Stimulated activated naive CD4-positive, alpha-beta T cell (primary cell): ENCODE measurements at regions not wholly inside any gene's neighbourhood (a gene's known extent, or its start where the extent isn't known, plus 50 kb on each side); places are given as distances from the start of the nearest gene placed in this dataset.

ENCODE experiments used
- DNase-seq, 6 experiments: peaks; one replicate each; lab custom pipeline; 2025; lab: John Stamatoyannopoulos, UW

DNA sequence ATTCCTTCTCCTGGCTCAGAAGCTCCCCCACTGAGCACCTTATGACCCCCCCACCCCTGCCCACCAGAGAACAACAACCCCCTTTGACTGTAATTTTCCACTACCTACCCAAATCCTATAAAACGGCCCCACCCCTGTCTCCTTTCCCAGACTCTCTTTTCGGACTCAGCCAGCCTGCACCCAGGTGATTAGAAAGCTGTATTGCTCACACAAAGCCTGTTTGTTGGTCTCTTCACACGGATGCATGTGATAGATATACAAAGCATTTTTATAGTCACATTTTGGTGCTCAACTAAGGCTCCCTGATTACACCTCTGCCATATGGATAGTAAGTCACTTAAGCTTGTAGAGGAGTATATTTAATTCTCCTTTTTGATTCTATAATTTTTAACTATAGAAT is 985.8 kb downstream of the REEP3 start:
- DNase-seq = no peak

DNA sequence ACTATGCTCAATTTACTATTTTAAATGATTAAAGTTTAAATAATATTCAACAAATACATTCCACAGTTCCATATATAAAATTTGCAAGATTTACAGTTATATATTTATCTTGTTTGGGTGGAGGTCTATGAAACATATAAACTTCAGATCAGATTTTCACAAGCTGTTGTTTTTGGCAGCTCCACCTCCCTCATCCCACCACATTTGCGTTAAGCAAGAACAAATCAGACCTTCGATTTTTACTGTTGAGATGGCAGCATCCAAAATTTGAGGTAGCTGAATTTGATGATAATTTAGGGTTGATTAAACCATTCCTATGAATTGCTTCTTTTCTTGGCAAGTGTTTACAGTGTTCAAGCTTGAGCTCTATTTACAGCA is 986.4 kb downstream of the REEP3 start:
- DNase-seq = no peak

DNA sequence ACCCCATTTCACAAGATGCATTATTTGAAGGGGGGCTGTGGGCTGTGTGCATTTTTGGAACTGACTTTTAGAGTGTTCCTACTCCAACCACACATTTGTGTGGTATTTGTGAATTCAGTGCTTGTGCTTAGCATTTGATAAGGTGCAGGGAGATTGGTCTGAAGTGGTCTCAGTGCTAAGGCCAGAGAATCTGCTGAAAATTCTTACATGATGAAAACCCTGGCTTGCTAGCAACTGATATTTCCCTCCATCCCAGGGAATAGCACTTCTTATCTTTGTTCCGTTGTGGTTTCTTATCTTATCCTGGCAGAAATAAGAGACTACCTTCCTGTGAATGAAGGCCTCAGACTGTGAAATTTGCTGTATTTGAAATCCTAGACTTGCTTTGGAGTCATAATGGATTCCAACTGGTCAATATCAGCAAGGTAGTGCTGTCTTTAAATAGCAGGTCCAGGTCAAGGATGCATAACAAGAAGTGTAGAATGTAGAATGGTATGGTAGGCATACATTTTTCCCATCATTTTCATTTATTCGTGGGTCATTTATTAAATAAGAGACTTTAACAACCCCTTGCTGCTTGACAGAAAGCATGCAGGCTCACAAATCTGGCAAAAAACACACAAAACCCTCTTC is 986.9 kb downstream of the REEP3 start:
- DNase-seq = no peak

DNA sequence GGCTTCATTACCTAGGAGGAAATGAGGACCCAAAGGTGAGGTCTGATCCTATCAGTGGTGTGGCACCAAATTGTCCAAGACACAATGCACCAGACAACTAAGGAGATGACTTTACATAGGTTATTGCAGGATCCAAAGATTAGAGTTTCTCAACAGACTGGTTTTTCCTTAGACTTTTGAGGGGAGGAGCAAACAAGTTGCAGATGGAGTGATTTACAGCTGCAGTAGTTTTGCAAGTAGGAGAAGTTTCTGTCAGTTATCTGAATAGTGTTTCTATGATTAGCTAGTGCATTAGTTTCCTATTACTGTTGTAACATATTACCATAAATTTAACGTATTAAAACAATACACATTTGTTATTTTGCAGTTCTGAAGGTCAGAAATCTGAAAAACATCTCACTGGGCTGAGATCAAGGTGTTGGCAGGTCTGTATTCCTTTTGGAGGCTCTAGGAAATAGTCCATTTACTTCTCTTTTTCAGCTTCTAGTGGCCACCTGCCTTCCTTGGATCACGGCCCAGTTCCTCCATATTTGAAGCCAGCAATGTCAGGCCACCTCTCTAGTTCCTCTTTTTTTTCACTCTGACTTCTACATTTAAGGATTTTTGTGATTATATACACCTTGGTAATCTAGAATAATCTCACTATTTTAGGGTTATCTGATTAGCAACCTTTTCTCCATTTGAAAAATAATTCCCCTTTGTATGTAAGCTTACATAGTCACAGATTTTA is 994.9 kb downstream of the REEP3 start:
- DNase-seq = no peak

DNA sequence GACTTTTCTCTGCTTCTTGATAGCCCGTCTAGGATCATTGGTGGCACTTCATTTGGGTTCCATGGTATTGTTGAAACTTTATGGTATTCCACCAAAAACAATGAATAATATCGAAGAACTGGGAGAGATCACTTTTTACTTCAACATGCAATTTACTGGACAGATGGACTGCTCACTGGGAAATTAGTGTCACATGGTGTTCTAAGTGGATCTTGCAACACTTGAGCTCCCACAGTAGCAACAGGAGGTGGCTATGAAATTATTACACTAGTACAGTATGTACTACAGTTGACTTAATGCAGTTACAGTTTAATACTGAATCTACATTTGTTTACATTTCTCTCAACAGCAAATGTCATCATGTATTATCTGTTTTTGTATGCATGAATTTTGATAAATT is 997.3 kb downstream of the REEP3 start:
- no peak for DNase-seq

DNA sequence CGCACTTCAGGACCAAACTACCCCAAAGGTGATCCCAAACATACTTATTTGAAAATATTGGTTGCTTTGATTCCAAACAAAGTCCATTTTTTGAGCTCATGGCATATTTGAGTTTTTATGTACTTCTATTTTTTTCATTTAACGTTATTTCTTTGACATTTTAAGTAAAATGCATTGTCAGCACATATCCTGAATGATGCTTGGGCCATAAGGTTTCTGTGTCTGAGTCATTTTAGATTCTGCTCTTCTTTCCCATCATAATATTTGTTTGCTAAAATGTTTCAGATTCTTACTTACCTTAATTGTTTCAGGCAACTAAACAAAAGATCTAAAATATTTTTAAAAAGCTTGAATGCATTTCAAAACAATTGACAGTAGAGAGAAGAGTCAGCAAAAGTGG is 998.2 kb downstream of the REEP3 start:
- no peak for DNase-seq

DNA sequence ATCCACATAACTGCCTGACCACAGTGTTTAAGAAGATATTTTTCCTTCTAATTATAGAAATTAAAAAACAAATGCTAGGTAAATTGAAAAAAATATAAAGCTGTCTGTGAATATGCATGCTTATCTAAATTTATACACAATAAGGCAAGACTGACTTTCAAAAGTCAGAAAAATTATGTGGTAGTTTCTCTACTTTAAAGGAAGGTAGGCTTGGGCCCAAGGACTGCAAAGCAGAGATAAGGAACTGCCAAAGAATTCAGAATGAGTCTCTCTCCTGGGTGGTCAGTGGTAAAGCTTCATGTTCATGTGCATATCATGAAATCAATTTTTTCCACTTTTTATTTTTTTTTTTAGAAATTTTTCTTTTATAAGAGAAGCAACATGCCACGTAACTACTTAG is 998.6 kb downstream of the REEP3 start:
- DNase-seq = no peak

DNA sequence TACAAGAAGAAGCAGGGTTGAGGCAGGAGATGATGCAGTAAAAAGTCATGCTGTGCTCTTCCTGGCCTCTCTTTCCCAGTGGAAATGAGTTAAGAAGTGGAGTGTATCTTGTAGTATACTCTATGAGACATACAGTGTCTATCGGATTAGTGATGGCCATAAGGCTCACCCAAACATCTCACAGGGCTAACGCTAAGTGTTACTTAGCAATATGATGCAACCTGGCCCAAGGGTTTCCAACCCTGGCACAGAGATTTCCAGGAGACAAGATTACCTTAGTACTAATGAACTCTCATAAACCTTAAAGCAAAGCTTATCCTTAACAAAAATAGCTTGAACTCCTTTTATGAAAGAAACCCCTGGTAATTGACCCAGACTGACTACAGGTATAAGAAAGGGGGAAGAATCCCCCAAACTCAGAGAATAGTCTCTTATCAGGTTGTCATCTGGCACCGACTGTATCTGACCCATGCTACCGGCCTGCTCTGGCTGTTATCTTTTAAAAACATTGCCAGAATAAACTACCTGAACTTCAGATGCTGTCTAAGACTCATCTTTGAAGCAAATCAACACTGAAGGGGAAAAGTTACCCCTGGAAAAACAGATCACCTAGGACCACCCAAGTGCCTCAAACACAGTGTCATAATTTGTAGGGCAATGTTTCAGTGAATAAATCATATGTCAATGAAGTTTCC is 1002.0 kb downstream of the REEP3 start:
- no peak for DNase-seq

DNA sequence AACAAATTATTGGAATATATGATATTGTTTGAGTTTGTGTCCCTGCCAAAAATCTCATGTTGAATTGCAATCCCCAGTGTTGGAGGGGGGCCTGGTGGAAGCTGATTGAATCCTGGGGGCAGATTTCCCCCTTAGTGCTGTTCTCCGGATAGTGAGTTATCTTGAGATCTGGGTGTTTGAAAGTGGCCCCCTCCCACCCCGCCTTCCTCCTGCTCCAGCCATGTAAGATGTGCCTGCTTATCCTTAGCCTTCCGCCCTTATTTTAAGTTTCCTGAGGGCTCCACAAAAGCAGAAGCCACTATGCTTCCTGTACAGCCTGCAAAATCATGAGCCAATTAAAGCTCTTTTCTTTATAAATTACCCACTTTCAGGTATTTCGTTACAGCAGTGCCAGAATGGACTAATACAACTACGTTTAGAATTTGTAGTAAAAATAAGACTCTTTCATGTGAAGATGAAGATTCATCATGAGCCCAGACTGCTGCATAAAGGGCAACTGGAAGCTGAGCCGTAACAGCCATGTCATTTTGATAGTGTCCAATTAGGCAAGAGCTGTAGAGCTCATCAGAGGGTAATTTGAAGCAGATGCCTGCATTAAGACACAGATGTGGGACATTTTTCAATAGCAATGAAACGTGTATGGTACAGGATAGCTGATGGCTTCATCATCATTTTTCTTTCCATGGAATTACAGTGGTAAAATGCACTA is 1007.2 kb downstream of the REEP3 start:
- DNase-seq = no peak

DNA sequence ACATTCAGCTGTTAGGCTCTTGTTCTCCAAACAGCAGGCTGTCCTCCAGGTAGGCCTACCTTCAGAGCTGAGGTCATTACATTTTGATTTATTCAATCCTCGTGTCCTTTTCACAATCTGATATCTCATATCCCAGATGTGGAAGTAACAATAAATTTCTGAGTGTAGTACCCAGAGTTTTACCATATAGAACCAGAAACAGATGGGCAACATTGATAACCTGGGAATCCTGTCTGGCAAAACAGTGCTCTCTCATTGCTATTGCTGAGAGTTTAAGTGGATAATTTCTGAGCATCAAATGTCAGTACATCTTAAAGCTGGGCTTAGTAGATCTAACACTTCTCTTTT is 1007.8 kb downstream of the REEP3 start:
- DNase-seq = no peak

DNA sequence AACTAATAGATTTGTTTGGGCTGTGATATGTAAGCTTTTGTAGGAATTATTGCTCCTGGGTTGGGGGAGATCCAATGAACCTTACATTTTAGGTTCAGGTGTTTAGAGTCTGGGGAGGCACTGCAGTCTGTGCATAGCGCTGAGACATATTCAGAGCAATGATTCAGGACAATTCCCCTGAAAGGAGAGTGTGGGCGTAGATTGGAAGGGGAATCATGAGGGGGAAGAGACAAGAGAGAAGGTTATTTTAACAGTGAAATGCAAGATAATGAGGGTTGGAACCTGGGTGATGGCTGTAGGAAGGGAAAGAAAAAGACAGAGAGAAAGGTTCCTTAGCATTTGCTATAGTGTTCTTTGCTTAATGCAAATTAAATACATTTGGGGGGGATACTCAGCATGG is 1013.4 kb downstream of the REEP3 start:
- DNase-seq = no peak

DNA sequence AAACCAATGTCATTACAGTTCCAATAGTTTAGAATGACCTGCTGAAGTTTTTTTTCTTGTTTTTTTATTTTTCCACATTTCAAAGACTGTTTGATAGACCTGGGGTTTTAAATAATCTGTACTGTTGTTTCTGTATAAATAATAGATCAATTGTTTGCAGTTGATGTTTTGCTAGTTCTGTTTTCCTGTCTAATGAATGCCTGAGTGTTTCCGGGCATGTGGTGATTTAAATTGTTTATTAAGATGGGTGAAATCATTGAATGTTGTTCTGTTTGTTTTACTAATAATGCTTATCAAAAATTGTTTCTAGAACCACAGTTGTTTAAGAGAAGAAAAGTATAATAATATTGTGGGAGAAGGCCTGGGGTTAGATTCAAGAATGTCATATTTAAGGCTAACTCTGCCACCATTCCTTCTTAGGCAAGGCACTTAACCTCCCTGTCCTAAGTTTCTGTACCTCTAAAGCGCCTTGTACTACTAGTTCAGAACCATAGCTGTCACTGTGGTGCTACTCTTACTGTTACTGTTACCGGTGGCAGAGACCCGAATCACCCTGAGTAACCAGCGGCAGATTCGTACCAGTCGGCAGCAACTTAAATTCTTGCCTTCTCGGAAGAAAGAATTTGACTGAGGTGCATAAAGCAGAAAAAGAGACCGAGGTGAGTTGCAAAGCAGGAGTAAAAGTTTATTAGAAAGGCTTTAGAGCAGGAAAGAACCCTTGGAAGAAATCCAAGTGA is 1014.1 kb downstream of the REEP3 start:
- DNase-seq = no peak

DNA sequence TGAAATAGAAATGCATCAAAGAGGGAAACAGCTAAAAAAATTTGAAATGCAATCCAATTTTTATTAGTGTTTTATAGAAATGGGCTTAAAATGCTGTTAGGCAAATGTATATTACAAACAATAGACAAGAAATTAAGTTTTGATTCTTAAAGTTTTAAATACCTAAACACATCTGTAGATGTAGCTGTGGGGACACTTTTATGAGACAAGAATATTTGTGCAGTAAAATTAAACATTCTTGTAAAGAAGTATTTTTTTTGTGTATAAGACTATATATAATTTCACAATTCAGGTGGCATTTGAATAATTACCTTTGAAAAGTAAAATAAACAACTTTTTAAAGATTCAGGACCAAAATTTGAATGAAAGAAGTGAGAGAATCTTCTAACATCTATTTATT is 1015.9 kb downstream of the REEP3 start:
- no peak for DNase-seq

DNA sequence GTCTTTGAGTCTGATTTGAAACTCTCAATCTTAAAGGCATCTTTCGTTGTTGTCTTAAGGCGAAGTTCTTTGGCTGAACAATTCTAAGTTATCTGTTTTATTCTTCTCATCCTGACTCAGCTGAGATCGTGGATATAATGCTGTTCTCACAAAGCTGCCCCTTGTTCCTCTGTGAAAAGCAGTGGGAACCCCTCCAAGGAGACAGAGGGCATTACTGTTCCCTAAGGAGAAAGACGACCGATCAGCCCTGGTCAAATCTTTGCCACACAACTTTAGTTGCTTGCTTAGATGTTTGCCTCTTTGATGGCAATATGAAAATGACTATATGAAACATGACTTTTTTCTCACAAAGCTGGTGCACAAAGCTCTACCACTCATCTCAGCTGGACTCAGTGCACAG is 1016.7 kb downstream of the REEP3 start:
- DNase-seq = no peak

DNA sequence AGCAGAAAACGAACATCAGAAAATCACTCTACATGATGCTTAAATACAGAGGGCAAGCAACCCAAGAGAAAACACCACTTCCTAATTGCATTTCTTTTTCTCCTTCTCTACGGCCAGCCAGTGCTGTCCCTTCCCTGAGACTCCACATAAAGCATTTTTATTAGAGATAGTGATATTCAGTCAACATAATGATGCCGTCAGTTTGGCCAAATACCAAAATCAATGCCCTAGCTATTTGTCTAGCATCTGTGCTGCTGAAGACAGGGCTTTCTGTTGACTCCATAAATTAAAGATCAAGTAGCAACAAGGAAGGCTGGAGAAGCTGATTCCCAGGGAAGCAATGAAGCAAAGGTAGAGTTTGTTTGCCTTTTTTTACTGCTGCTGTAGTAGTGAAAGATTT is 1024.9 kb downstream of the REEP3 start:
- DNase-seq = no peak

DNA sequence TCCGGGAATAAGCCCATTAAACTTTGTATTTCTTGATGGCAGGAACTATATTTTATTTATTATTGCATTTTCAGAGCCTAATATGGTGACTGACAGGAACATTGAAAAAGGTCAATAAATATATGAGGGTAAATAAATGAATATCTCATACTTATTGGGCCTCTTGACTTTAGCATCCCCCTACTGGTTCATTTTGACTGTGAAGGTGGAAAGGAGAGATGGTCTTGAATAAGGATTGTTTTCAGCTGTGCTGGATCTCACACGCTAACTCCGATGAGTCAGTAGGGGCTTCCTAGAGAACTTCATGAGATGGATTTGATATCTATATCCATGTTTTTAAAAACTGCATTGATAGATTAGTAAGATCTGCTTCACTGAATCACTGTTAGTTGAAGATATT is 1026.0 kb downstream of the REEP3 start:
- DNase-seq = no peak

DNA sequence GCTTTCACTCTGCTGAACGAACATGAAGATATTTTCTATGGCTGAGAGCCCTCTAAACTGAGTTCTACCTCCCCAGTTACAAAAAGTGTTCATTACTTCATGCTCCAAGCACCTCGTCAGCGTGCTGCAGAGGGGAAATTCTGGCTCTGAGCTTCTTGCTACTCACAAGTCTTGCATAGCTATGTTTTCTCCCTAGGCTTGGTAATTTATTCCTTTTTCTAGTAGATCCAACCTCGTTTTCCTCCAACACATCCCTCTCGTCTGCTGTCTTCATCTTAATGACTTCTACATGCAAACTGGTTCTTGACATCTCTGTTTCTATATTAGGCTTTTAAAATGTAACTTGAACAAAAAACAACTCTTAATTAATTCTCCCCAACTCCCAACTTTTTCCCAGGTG is 1034.5 kb downstream of the REEP3 start:
- DNase-seq = no peak

DNA sequence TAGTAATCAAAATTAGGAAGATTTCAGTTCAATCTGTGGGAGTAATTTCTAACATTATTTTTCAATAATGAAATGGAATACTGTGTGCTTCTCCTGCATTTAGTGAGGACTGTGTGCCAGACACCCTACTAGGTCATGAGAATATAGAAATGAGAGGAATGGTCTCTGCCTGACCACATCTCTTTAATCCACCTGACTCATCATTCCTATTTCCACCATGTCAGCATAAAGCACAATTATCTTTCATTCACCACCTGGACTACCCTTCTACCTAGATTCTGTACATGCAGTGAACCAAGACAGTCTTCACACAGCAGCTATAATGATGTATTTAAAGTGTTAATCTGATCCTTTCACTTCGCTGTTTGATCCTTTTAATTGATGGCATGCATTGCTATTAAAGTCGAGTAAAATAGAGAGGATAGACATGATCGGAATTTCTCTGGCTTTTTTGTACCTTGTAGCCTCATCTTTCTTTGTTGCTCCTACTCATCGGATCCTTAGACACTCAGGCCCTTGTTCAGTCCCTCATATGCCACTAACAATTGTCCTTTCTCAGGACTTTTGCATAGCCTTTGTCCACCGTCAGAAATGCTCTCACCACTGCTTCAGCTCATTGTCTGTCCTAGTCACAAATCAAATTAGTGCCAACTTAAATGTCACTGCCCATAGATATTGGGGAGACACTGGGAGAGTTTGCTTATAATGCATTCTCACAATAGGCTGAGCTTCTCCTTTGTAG is 1037.1 kb downstream of the REEP3 start:
- DNase-seq = no peak

DNA sequence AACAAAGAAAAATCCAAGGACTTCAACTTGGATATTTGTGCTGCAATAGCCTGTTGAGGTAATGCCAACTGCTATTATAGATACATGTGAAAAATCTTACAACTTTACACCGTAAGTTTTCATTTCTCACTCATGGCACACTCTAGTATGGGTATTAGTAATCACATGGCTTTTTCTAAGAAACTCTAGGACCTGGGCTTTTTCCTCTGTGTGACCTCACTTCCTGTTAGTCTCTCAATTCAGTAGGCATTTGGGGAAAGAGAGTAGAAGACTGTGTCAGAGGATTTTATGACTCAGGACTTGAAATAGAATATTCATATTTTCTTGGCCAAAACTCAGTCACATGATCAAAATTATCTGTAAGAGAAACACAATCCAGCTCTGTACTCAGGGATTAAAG is 1049.9 kb downstream of the REEP3 start:
- no peak for DNase-seq

DNA sequence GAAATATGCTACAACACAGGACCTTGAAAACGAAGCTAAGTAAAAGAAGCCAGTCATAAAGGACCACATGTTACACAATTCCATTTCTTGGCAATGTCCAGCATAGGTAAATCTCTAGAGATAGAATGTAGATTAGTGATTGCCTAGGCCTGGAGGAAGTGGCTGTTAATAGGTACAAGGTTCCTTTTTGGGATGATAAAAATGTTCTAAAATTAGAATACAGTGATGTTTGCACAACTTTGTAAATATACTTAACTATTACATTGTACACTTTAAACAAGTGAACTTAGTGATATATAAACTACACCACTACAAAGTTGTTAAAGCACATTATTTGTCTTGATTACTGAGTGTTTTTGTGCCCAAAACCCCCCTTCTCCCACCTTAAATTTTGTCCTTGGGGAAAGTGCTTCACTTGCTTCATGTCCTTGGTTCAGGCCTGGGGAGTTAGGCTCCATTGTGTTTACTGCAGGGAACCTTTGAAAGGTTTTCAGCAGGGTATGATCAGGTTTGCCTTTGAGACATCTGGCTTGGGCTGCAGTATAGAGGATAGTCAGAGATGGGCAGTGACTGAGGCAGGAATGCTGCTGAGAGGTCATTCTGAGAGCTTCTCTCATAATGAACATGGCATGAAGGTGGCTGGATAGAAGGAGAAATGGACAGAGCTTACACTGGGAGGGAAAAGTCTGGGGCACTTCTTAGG is 1052.6 kb downstream of the REEP3 start:
- no peak for DNase-seq

DNA sequence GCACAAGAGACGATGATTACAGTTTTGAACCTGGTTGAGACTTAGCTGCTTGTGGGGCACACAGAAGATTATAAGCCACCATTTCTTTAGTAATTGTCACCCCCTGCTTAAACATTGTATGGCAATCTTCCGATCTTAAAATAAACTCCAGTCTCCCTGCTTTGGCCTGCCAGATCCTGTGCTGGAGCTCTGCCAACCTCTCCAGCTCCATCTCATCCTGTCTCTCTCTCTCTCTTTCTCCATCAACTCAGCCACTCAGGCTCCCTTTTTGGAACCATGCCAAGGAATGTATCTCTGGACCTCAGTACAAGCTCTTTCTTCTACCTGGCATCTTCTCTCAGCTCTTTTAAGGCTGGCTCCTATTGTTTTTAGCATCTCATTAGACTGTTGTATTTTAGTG is 1053.2 kb downstream of the REEP3 start:
- DNase-seq = no peak
